ENCODE measurements at regions not wholly inside any gene's neighbourhood (a gene's known extent, or its start where the extent isn't known, plus 50 kb on each side); places are given as distances from the start of the nearest gene placed in this dataset.

- DNase-seq (ENCODE audit: low read depth in 4 of 4, low spot score in 3 of 4) = no peak
Observed at GRCh38 chr2:193980599-193980998, 1676.4 kb upstream of the SLC39A10 start.

- DNase-seq (ENCODE audit: low read depth in 4 of 4, low spot score in 3 of 4) = no peak
Observed at GRCh38 chr2:193973781-193974180, 1683.2 kb upstream of the SLC39A10 start.

GRCh38 chr2:193966590-193966989 lies 1690.4 kb upstream of the SLC39A10 start:
- DNase-seq (ENCODE audit: low read depth in 4 of 4, low spot score in 3 of 4) = no peak

DNA sequence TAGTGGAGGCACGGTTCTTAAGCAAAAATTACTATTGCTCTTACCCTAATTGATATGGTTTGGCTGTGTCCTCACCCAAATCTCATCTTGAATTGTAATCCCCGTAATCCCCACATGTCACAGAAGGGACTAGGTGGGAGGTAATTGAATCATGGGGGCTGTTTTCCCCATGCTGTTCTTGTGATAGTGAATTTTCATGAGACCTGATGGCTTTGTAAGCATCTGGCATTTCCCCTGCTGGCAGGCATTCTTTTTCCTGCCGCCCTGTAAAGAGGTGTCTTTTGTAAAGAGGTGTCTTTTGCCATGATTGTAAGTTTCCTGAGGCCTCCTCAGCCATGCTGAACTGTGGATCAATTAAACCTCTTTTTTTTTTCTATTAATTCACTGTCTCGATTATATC lies 1691.8 kb upstream of the SLC39A10 start:
- no peak for DNase-seq (ENCODE audit: low read depth in 4 of 4, low spot score in 3 of 4)

GRCh38 chr2:193963472-193964119 lies 1693.4 kb upstream of the SLC39A10 start:
- DNase-seq (ENCODE audit: low read depth in 4 of 4, low spot score in 3 of 4) = peak in 1 of 4 donors; percentile 1

DNA sequence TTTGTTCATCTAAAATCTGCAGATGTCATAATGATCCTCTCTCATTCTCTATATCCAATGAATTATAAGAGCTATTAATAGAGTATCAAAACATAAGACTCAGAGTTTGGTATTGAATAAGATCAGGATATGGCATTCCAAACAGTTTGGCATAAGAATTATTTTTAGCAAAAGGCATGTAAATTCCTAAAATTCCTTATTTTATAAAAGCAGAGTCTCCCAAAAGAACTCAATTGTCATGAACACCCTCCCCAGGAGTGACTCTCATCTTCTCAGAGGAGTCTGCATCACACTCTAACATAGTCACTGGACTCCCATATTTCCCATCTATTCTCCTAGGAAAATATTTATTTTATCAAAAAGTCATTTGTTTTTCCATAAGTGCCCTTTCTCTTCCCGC lies 1710.2 kb upstream of the SLC39A10 start:
- no peak for DNase-seq (ENCODE audit: low read depth in 4 of 4, low spot score in 3 of 4)

DNA sequence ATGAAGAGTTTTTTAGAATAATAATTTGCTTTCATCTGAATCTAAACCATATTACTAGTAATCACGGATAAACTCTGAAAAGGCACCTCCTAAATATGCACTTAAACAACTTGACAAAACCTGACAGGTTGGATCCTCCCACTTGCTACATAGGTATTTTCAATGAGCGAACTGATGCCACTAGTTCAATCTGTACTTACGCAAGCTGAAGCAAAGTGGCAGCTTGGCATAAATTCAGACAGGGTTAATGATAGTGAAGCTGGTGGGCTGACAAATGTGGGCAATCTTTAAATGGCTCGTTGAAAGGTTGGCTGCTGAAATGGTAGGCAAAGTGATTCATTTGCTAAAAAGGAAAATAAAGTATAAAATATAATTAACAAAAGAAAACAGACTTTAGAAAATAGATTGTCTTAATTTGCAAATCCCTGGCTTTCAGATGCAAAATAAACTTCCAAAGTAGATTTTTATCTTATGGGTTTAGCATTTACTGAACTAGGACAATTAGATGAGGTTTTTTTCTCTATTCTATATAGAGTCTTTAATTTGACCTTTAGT lies 1713.5 kb upstream of the SLC39A10 start:
- no peak for DNase-seq (ENCODE audit: low read depth in 4 of 4, low spot score in 3 of 4)

DNA sequence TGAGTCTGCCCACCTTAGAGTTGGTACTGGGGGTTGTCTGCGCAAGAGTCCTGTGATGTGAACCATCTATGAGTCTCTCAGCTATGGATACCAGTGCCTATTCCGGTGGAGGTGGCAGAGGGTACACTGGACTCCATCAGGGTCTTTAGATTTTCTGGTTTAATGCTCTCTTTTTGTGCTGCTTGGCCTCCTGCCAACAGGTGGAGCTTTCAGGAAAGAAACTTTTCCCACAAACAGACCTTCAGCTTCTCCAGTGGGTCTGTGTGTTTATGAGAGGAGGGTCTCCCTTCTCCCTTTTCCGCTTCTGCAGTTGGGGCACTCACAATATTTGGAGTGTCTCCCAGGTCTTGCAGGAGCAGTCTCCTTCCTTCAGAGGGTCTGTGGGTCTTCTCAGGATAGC lies 1721.9 kb upstream of the SLC39A10 start:
- DNase-seq (ENCODE audit: low read depth in 4 of 4, low spot score in 3 of 4) = no peak

DNA sequence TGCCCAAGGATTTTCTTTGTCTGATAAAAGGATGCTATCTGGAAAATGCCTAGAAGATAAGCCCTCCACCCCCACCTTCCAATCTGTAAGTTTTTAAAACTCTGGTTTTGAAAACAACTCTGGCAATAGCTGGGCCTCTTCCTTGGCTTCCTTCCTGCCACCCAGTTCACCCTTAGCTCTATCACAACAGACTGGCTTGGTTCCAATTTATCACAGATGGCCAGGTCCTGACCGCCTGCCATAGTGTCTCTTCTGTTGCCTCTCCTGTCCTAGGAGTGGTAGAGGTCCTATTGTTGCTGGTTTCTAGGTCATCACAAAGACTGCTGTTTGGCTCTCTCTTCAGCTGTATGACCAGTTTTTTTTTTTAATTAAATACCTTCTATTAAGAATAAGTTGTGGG lies 1727.9 kb upstream of the SLC39A10 start:
- DNase-seq (ENCODE audit: low read depth in 4 of 4, low spot score in 3 of 4) = no peak

DNA sequence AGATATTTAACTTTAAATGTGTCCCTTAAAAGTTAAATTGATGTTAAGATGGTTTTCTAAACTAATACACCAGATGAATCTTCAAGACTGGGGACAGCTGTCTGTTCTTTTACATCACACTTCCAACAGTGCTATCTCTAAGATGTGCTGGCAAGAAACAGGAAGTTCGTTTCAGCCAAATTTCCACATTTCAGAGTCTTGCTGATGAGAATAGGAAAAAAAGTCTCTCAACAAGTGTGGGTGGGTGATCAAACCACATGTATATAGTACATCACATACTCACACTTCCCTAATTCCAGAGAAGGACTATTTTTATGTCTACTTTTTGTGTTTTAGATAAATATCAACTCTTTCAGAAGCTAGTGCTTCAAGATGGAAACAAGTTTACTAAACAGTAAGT lies 1712.8 kb upstream of the TMEFF2 start:
- no peak for DNase-seq (ENCODE audit: low read depth in 4 of 4, low spot score in 3 of 4)

DNA sequence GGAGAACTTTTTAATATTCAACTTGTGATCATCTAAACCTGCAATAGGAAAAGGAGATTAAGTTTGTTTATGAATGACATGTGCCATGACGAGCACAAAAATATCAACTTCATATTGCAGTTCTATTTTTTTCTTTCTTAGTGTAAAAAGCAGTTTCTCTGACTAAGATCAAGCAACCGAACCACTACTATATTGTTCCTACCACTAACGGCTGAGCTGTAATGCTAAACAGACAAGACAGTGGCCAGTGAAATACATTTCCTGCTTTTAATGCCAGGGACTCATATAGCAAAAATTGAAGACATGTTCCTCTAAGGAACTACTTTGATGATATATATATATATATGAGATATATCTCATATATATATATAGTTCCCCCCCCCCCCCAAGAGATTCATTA lies 1705.6 kb upstream of the TMEFF2 start:
- no peak for DNase-seq (ENCODE audit: low read depth in 4 of 4, low spot score in 3 of 4)

- DNase-seq (ENCODE audit: low read depth in 4 of 4, low spot score in 3 of 4) = no peak
Observed at GRCh38 chr2:193895226-193895625, 1700.5 kb upstream of the TMEFF2 start.

DNA sequence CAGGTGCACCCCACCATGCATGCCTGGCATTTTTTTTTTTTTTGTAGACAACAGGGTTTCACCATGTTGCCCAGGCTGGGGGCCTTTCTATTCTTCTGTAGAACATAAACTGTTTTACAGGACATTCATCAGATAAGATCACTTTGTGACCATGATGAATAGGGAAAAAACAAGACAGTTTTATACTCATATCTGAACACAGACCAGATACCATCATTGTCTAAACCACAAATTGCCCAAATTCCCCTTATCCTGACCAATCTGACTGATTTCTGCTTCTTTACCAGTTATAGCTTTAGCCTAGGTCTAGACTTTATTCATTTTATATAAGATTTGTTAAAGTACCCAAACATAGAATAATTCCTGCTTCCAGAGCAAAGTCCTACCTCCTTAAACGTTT lies 1699.3 kb upstream of the TMEFF2 start:
- no peak for DNase-seq (ENCODE audit: low read depth in 4 of 4, low spot score in 3 of 4)

DNA sequence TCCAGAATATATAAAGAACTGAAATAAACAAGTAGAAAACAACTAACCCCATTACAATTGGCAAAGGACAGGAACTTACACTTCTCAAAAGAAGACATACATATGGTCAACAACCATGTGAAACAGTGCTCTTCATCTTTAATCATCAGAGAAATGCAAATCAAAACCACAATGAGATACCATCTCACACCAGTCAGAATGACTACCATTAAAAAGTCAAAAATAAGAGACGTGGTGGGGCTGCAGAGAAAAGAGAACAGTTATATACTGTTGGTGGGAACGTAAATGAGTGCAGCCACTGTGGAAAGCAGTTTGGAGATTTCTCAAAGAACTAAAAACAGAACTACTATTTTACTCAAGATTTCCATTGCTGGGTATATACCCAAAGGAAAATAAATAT lies 1696.3 kb upstream of the TMEFF2 start:
- DNase-seq (ENCODE audit: low read depth in 4 of 4, low spot score in 3 of 4) = no peak

- no peak for DNase-seq (ENCODE audit: low read depth in 4 of 4, low spot score in 3 of 4)
Observed at GRCh38 chr2:193885419-193885818, 1690.7 kb upstream of the TMEFF2 start.

DNA sequence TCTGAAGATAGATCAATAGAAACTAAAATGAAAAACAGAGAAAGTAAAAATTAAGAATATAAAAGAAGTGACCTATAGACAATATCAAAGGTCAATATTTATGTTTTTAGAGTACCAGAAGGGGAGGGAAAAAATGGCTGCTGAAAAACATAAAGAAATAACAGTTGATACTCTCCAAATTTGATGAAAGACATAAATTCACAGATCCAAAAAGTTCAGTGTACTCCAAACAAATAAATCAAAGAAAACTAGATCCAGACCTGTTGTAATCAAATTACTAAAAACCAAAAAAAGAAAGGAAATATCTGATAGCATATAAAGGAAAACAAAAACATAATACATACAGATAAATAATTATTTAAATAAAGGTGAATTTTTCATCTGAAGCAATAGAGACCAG lies 1689.1 kb upstream of the TMEFF2 start:
- no peak for DNase-seq (ENCODE audit: low read depth in 4 of 4, low spot score in 3 of 4)

- no peak for DNase-seq (ENCODE audit: low read depth in 4 of 4, low spot score in 3 of 4)
Observed at GRCh38 chr2:193876980-193877379, 1682.2 kb upstream of the TMEFF2 start.

- DNase-seq (ENCODE audit: low read depth in 4 of 4, low spot score in 3 of 4) = no peak
Observed at GRCh38 chr2:193869564-193869963, 1674.8 kb upstream of the TMEFF2 start.

- no peak for DNase-seq (ENCODE audit: low read depth in 4 of 4, low spot score in 3 of 4)
Observed at GRCh38 chr2:193868833-193869232, 1674.1 kb upstream of the TMEFF2 start.

DNA sequence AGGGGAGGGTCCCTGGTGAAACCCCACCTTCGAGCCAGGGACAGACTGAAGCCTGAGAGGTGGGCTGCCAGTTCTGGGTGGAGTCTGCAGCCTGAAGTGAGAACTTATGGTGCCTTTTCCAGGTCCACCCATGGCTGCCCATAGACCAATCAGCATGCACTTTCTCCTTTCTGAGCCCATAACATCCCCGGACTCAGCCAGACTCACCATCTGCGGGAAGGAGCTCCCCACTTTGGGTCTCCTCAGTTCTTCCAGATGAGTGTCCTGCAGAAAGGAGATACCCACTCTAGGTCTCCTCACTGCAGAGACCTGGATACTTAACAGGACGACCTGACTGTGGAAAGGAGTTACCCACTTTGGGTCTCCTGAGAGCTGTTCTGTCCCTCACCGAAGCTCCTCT lies 1673.4 kb upstream of the TMEFF2 start:
- no peak for DNase-seq (ENCODE audit: low read depth in 4 of 4, low spot score in 3 of 4)

- no peak for DNase-seq (ENCODE audit: low read depth in 4 of 4, low spot score in 3 of 4)
Observed at GRCh38 chr2:193867454-193867853, 1672.7 kb upstream of the TMEFF2 start.

GRCh38 chr2:193861557-193861956 lies 1666.8 kb upstream of the TMEFF2 start:
- no peak for DNase-seq (ENCODE audit: low read depth in 4 of 4, low spot score in 3 of 4)

DNA sequence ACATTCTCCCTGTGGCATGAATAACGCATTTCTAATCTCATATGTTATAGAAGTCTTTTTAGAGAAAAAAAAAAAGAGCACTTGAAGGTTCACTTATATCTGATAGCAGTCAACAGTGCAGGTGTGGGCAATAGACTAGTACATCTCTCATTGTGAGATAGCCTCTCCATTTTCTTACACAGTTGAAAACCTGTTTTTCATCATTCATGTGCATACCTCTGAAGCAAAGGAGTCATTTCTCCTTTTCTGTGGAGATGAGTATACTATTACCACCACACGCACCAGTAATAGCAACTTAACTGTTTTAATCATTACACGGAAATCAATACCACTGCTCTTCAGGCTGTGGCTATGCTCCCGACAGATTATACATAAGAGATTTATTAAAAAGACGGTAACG lies 1653.3 kb upstream of the TMEFF2 start:
- DNase-seq (ENCODE audit: low read depth in 4 of 4, low spot score in 3 of 4) = no peak
